HEK293T (cell line): ENCODE measurements at regions not wholly inside any gene's neighbourhood (a gene's known extent, or its start where the extent isn't known, plus 50 kb on each side); places are given as distances from the start of the nearest gene placed in this dataset.
"Not testable (repeated sequence)": the region's sequence is repeated elsewhere in the genome, so short reads cannot be mapped to it uniquely, and the experiment has no call there.

Experiments used
- ARNT ChIP-seq: fragments of 450-650 bp; IDR thresholded peaks from 2 replicates; pipeline ENCODE4 v1.6.1; 2017; ENCODE audit warnings: mild to moderate bottlenecking
- BHLHE40 ChIP-seq: fragments of 450-650 bp; IDR thresholded peaks from 2 replicates; pipeline ENCODE4 v1.6.1; 2016; ENCODE audit warnings: mild to moderate bottlenecking, moderate library complexity, borderline replicate concordance
- FOXA1 ChIP-seq: fragments of 450-650 bp; IDR thresholded peaks from 2 replicates; pipeline ENCODE4 v1.6.1; 2016; ENCODE audit warnings: mild to moderate bottlenecking
- FOXK2 ChIP-seq: fragments of 450-650 bp; IDR thresholded peaks from 2 replicates; pipeline ENCODE4 v1.6.1; 2016; ENCODE audit warnings: mild to moderate bottlenecking
- FOXM1 ChIP-seq: fragments of 450-650 bp; IDR thresholded peaks from 2 replicates; pipeline ENCODE4 v1.6.1; 2017; ENCODE audit warnings: mild to moderate bottlenecking, borderline replicate concordance
- L3MBTL2 ChIP-seq: fragments of 450-650 bp; conservative IDR thresholded peaks from 2 replicates; pipeline ENCODE4 v1.6.1; 2016; ENCODE audit warnings: mild to moderate bottlenecking
- LEF1 ChIP-seq: fragments of 450-650 bp; IDR thresholded peaks from 2 replicates; pipeline ENCODE4 v1.6.1; 2017; ENCODE audit warnings: mild to moderate bottlenecking, borderline replicate concordance
- NFRKB ChIP-seq: fragments of 450-650 bp; IDR thresholded peaks from 2 replicates; pipeline ENCODE4 v1.6.1; 2016; ENCODE audit warnings: mild to moderate bottlenecking, moderate library complexity
- SP1 ChIP-seq: fragments of 450-650 bp; IDR thresholded peaks from 2 replicates; pipeline ENCODE4 v1.6.1; 2017
- SUZ12 ChIP-seq: fragments of 450-650 bp; IDR thresholded peaks from 2 replicates; pipeline ENCODE4 v1.6.1; 2016; ENCODE audit warnings: mild to moderate bottlenecking
- TARDBP ChIP-seq: fragments of 450-650 bp; IDR thresholded peaks from 2 replicates; pipeline ENCODE4 v1.6.1; 2016
- ZNF384 ChIP-seq: fragments of 450-650 bp; IDR thresholded peaks from 2 replicates; pipeline ENCODE4 v1.6.1; 2016
- TF ChIP-seq, protein P1 (sequence below): fragments of 450-650 bp; IDR thresholded peaks from 2 replicates; pipeline ENCODE4 v1.6.1; 2016

DNA sequence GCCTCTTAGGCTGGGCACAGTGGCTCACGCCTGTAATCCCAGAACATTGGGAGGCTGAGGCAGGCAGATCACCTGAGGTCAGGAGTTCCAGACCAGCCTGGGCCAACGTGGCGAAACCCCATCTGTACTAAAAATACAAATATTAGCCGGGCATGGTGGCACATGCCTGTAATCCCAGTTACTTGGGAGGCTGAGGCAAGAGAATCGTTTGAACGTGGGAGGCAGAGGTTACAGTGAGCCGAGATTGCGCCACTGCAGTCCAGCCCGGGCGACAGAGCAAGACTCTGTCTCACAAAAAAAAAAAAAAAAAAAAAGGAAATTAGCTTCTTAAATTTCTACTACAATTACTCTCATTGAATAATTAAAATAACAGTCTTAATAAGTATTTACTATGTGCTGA, 52.4 kb upstream of the JARID2 start:
- TF ChIP-seq TARDBP, SUZ12, FOXA1, LEF1, NFRKB, ZNF384, SP1, BHLHE40, FOXM1, ARNT, L3MBTL2, FOXK2: not testable (repeated sequence)
- TF ChIP-seq, protein P1, sequence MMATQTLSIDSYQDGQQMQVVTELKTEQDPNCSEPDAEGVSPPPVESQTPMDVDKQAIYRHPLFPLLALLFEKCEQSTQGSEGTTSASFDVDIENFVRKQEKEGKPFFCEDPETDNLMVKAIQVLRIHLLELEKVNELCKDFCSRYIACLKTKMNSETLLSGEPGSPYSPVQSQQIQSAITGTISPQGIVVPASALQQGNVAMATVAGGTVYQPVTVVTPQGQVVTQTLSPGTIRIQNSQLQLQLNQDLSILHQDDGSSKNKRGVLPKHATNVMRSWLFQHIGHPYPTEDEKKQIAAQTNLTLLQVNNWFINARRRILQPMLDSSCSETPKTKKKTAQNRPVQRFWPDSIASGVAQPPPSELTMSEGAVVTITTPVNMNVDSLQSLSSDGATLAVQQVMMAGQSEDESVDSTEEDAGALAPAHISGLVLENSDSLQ, result not testable (repeated sequence)
